ENCODE measurements at regions not wholly inside any gene's neighbourhood (a gene's known extent, or its start where the extent isn't known, plus 50 kb on each side); places are given as distances from the start of the nearest gene placed in this dataset.

DNA sequence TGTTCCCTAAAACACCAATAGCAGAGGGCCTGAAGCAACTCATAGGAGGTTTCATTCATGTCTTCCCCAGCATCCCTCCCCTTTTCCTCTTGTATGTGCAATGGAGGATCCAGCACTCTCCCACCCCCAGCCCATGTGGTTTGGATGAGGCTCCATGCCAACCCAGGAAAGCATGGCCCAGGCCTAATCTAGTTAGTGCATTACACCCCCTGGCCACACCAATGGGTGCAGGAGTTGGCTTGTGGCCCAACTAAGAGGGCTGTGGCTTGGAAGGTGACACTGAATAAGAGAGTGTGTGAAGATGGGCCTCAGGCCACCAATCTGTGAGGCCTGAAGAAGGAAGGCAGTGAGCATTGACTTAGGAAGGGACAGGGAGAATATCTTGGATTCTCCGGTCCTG lies 70.8 kb upstream of the SMIM23 start:
- Histone ChIP-seq H3K36me3 (no peaks in the 10 kb centered on the region), H3K9ac (no peak overlapping the region), H2AFZ (replicated peaks) (no peak overlapping the region), H4K20me1 (ENCODE audit: low read depth) (no peaks in the 10 kb centered on the region), H3K79me2 (ENCODE audit: low read depth) (no peaks in the 10 kb centered on the region), H3K4me3 (no peak overlapping the region), H3K27ac (no peak overlapping the region), H3K4me2 (no peak overlapping the region), H3K27me3 (no peaks in the 10 kb centered on the region), H3K9me3 (ENCODE audit: low read depth) (no peaks in the 10 kb centered on the region), H3F3A (ENCODE audit: low read depth) (no peaks in the 10 kb centered on the region), H3K4me1 (no peaks in the 10 kb centered on the region)
- no peak for DNase-seq (ENCODE audit: low spot score)
- no peak overlapping the region for H3K27ac Mint-ChIP-seq
- no peaks in the 10 kb centered on the region for H3K36me3 Mint-ChIP-seq
- peaks cover 5% of the 10 kb centered on the region for H3K27me3 Mint-ChIP-seq (ENCODE audit: insufficient read depth, low read depth)
- TF ChIP-seq CTCF (IDR thresholded peaks at IDR 0.05): no peak
- TF ChIP-seq EZH2phosphoT487 (IDR thresholded peaks at IDR 0.05): no peak
- TF ChIP-seq EZH2 (IDR thresholded peaks at IDR 0.05): no peak
- no peak overlapping the region for H3K4me3 Mint-ChIP-seq
- peaks cover 3% of the 10 kb centered on the region for H3K9me3 Mint-ChIP-seq
- peaks cover 9% of the 10 kb centered on the region for H3K4me1 Mint-ChIP-seq

DNA sequence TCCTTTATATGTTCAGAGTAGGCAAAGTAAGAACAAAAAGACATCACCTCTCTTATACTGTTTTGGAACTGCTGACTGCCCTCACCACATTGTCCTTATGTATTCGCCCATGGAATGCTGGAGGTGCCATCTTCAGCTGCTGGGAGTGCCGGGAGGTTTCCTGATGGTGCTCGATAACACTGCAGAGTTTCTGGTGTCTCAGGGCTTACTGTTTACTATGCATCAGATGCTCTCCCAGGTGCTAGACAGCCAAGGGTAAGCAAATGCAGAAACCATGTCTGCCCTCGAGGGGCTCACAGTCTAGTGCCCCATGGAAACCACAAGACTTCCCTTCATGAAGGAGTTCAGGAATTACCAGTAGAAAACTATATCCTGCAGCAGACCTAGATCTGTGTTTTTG lies 70.1 kb upstream of the SMIM23 start:
- H3K4me1 Mint-ChIP-seq: peaks cover 2% of the 10 kb centered on the region
- H3K27me3 ChIP-seq: no peaks in the 10 kb centered on the region
- no peak overlapping the region for H3K9ac ChIP-seq
- H3K27ac Mint-ChIP-seq: no peak overlapping the region
- no peak overlapping the region for H2AFZ ChIP-seq (replicated peaks)
- no peaks in the 10 kb centered on the region for H3K36me3 Mint-ChIP-seq
- no peaks in the 10 kb centered on the region for H3F3A ChIP-seq (ENCODE audit: low read depth)
- TF ChIP-seq CTCF (IDR thresholded peaks at IDR 0.05): no peak
- no peak for TF ChIP-seq EZH2 (IDR thresholded peaks at IDR 0.05)
- TF ChIP-seq EZH2phosphoT487 (IDR thresholded peaks at IDR 0.05): no peak
- H3K36me3 ChIP-seq: no peaks in the 10 kb centered on the region
- H3K4me1 ChIP-seq: no peaks in the 10 kb centered on the region
- no peak overlapping the region for H3K4me2 ChIP-seq
- peaks cover 2% of the 10 kb centered on the region for H3K9me3 Mint-ChIP-seq
- no peak overlapping the region for H3K4me3 ChIP-seq
- no peak overlapping the region for H3K27ac ChIP-seq
- H3K4me3 Mint-ChIP-seq: no peak overlapping the region
- H3K9me3 ChIP-seq (ENCODE audit: low read depth): no peaks in the 10 kb centered on the region
- H4K20me1 ChIP-seq (ENCODE audit: low read depth): no peaks in the 10 kb centered on the region
- H3K27me3 Mint-ChIP-seq (ENCODE audit: insufficient read depth, low read depth): peaks cover 4% of the 10 kb centered on the region
- DNase-seq (ENCODE audit: low spot score): no peak
- H3K79me2 ChIP-seq (ENCODE audit: low read depth): no peaks in the 10 kb centered on the region

DNA sequence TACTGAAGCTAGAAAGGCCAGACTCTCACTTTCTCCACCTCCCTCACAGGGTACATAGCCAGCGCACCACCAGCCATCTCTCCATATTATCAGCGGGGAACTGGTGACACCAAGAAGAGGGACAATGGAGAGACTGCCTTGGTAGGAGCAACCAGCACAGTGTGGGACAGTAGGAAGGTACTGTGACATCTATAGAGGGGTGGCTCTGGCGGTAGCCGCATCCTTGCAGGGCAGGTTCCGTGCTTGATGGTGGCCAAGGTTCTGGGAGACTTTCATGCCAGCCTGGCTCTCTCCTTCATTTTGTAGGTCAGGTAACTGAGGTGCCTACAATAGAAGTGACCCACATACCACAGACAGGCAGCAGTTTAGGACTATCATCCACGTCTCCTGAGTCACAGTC lies 65.5 kb upstream of the SMIM23 start:
- Mint-ChIP-seq H3K4me1 (no peaks in the 10 kb centered on the region), H3K4me3 (no peak overlapping the region), H3K9me3 (no peaks in the 10 kb centered on the region), H3K27me3 (ENCODE audit: insufficient read depth, low read depth) (peaks cover 3% of the 10 kb centered on the region), H3K27ac (no peak overlapping the region), H3K36me3 (no peaks in the 10 kb centered on the region)
- Histone ChIP-seq H3K4me1 (no peaks in the 10 kb centered on the region), H3K4me2 (no peak overlapping the region), H3K36me3 (no peaks in the 10 kb centered on the region), H3K9ac (no peak overlapping the region), H3K79me2 (ENCODE audit: low read depth) (no peaks in the 10 kb centered on the region), H3K27ac (no peak overlapping the region), H3K4me3 (no peak overlapping the region), H3F3A (ENCODE audit: low read depth) (no peaks in the 10 kb centered on the region), H3K9me3 (ENCODE audit: low read depth) (no peaks in the 10 kb centered on the region), H3K27me3 (no peaks in the 10 kb centered on the region), H4K20me1 (ENCODE audit: low read depth) (no peaks in the 10 kb centered on the region), H2AFZ (replicated peaks) (no peak overlapping the region)
- TF ChIP-seq CTCF (IDR thresholded peaks at IDR 0.05) (no peak), EZH2 (IDR thresholded peaks at IDR 0.05) (no peak), EZH2phosphoT487 (IDR thresholded peaks at IDR 0.05) (no peak)
- no peak for DNase-seq (ENCODE audit: low spot score)

DNA sequence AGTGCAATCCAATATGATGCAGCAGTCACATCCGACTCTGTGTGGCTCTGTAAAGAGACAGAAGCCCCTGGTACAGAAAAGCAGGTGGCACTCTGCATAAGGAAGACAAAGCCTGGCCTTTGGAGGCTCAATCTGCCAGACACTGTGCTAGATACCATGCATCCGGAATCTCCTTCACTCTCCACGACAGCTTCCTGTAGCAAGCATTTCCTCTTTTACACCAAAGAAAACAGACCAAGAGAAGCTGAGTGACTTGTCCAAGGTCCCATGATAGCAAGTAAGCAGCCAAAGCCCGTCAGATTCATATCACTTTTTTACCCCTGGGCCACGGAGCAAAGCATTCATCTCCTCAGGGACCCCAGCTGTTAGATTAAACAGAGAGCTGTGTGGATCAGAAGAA lies 64.2 kb upstream of the SMIM23 start:
- Mint-ChIP-seq H3K27ac (no peak overlapping the region), H3K36me3 (no peaks in the 10 kb centered on the region), H3K4me3 (no peak overlapping the region), H3K9me3 (peaks cover 6% of the 10 kb centered on the region), H3K4me1 (no peaks in the 10 kb centered on the region), H3K27me3 (ENCODE audit: insufficient read depth, low read depth) (peaks cover 3% of the 10 kb centered on the region)
- H2AFZ ChIP-seq (replicated peaks): no peak overlapping the region
- H3K36me3 ChIP-seq: no peaks in the 10 kb centered on the region
- no peak overlapping the region for H3K4me2 ChIP-seq
- H3K9me3 ChIP-seq (ENCODE audit: low read depth): no peaks in the 10 kb centered on the region
- no peaks in the 10 kb centered on the region for H3K4me1 ChIP-seq
- H3K27me3 ChIP-seq: no peaks in the 10 kb centered on the region
- H3F3A ChIP-seq (ENCODE audit: low read depth): no peaks in the 10 kb centered on the region
- DNase-seq (ENCODE audit: low spot score): no peak
- no peak overlapping the region for H3K9ac ChIP-seq
- H3K79me2 ChIP-seq (ENCODE audit: low read depth): no peaks in the 10 kb centered on the region
- no peak overlapping the region for H3K27ac ChIP-seq
- H4K20me1 ChIP-seq (ENCODE audit: low read depth): no peaks in the 10 kb centered on the region
- H3K4me3 ChIP-seq: no peak overlapping the region
- TF ChIP-seq CTCF (IDR thresholded peaks at IDR 0.05): no peak

All from neural progenitor cell (in vitro differentiated cells).